ENCODE measurements at regions not wholly inside any gene's neighbourhood (a gene's known extent, or its start where the extent isn't known, plus 50 kb on each side); places are given as distances from the start of the nearest gene placed in this dataset.

- peak; percentile 45 for DNase-seq (ENCODE audit: low read depth, low spot score)
Measured at GRCh38 chr7:67753891-67754290, 757.3 kb downstream of the TYW1 start.

GRCh38 chr7:67754651-67755050, 758.0 kb downstream of the TYW1 start:
- DNase-seq (ENCODE audit: low read depth, low spot score), result no peak

GRCh38 chr7:67758551-67758950, 761.9 kb downstream of the TYW1 start:
- no peak for DNase-seq (ENCODE audit: low read depth, low spot score)

- no peak for DNase-seq (ENCODE audit: low read depth, low spot score)
Measured at GRCh38 chr7:67760971-67761370, 764.3 kb downstream of the TYW1 start.

GRCh38 chr7:67762516-67762915, 765.9 kb downstream of the TYW1 start:
- DNase-seq (ENCODE audit: low read depth, low spot score), result no peak

- no peak for DNase-seq (ENCODE audit: low read depth, low spot score)
Measured at GRCh38 chr7:67764289-67764688, 767.7 kb downstream of the TYW1 start.

GRCh38 chr7:67765481-67766175, 769.0 kb downstream of the TYW1 start:
- DNase-seq (ENCODE audit: low read depth, low spot score), result no peak

- DNase-seq (ENCODE audit: low read depth, low spot score), result no peak
Measured at GRCh38 chr7:67766906-67767410, 770.3 kb downstream of the TYW1 start.

GRCh38 chr7:67771846-67772605, 775.4 kb downstream of the TYW1 start:
- peak; percentile 18 for DNase-seq (ENCODE audit: low read depth, low spot score)

- no peak for DNase-seq (ENCODE audit: low read depth, low spot score)
Measured at GRCh38 chr7:67773081-67773480, 776.4 kb downstream of the TYW1 start.

GRCh38 chr7:67777119-67777518, 780.5 kb downstream of the TYW1 start:
- DNase-seq (ENCODE audit: low read depth, low spot score), result no peak

- DNase-seq (ENCODE audit: low read depth, low spot score), result no peak
Measured at GRCh38 chr7:67781841-67782240, 785.2 kb downstream of the TYW1 start.

- DNase-seq (ENCODE audit: low read depth, low spot score), result no peak
Measured at GRCh38 chr7:67786021-67786420, 789.4 kb downstream of the TYW1 start.

- no peak for DNase-seq (ENCODE audit: low read depth, low spot score)
Measured at GRCh38 chr7:67788669-67789068, 792.0 kb downstream of the TYW1 start.

GRCh38 chr7:67791918-67792317, 795.3 kb downstream of the TYW1 start:
- DNase-seq (ENCODE audit: low read depth, low spot score), result no peak

GRCh38 chr7:67794544-67794943, 797.9 kb downstream of the TYW1 start:
- DNase-seq (ENCODE audit: low read depth, low spot score), result no peak

- DNase-seq (ENCODE audit: low read depth, low spot score), result no peak
Measured at GRCh38 chr7:67803789-67804188, 807.2 kb downstream of the TYW1 start.

- no peak for DNase-seq (ENCODE audit: low read depth, low spot score)
Measured at GRCh38 chr7:67805921-67806471, 809.4 kb downstream of the TYW1 start.

GRCh38 chr7:67807826-67808225, 811.2 kb downstream of the TYW1 start:
- DNase-seq (ENCODE audit: low read depth, low spot score), result no peak

- DNase-seq (ENCODE audit: low read depth, low spot score), result no peak
Measured at GRCh38 chr7:67809586-67809985, 813.0 kb downstream of the TYW1 start.

GRCh38 chr7:67813621-67814292, 817.1 kb downstream of the TYW1 start:
- peak; percentile 60 for DNase-seq (ENCODE audit: low read depth, low spot score)

GRCh38 chr7:67817481-67817880, 820.8 kb downstream of the TYW1 start:
- DNase-seq (ENCODE audit: low read depth, low spot score), result no peak

Measured in ELF-1 (cell line).